HG03196 (cell line): ENCODE measurements at regions not wholly inside any gene's neighbourhood (a gene's known extent, or its start where the extent isn't known, plus 50 kb on each side); places are given as distances from the start of the nearest gene placed in this dataset.
"Not testable (repeated sequence)": the region's sequence is repeated elsewhere in the genome, so short reads cannot be mapped to it uniquely, and the experiment has no call there.

Source experiments
- ATAC-seq: cut with Tn5 transposase; IDR thresholded peaks from one replicate; pipeline ENCODE4 v1.9.1; 2021; ENCODE audit not compliant: unreplicated experiment

GRCh38 chr6:125354649-125355048, 52.9 kb upstream of the HDDC2 start:
- no peak for ATAC-seq

GRCh38 chr6:125356884-125357283, 55.1 kb upstream of the HDDC2 start:
- no peak for ATAC-seq

GRCh38 chr6:125357515-125358256, 55.9 kb upstream of the HDDC2 start:
- ATAC-seq = no peak

- ATAC-seq = no peak
These were observed 57.1 kb upstream of the HDDC2 start for GRCh38 chr6:125358898-125359297.

DNA sequence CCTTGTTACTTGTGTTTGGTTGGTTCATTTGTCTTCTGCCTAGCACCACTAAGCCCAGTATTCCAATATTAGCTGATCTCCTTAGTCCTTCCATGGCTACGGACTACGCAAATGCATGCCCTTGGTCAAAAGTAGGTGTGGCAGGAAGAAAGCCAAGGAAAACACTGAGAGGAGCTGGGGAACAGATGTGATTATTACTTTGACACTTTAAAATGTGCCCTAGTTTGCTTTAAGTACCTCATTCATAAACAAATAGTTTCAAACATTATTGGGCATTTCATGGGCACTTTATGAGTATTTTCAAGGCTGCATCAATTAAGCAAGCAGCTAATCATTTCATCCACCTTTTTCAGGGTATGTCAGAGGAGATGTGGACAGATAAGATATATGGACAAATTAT, 60.1 kb upstream of the HDDC2 start:
- no peak for ATAC-seq

DNA sequence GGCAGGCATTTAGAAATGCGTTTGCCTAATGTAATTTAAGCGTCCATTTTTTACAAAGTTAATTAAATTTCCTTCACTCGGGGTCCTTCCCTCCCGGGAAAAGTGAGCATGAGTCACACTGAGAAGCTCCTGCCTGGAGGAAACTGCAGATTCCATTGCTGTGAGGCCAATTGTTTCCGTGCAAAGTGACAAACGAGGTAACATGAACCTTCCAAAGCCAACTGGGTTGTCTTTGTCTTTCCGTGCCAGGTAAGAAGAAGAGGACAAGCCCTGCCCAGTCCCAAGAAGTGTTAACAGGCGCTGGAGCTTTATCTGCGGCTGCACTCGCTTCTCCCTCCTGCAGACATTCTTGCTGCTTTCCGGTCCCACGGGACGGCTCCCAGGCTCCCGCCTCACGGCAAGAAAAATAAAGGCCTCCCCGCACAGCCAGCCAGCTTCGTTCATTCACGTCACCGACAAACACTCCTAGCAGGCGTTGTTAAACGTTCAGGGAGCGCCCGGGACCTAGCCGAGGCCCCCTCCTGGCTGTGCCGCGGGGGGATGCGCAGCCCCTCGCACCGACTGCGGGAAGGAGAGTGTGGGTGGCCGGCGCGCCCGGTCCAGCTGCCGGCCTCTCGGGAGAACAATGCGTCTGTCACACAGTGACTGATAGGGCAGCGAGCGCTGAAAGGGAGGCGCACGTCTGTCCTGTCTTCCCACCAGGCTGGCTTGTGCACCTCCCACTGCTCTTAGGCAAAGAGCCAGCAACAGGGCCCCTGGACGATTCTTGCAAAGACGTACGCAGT, 61.5 kb upstream of the HDDC2 start:
- ATAC-seq = no peak

- ATAC-seq = no peak
These were observed 62.0 kb upstream of the HDDC2 start for GRCh38 chr6:125363824-125364165.

- ATAC-seq = no peak
These were observed 63.5 kb upstream of the HDDC2 start for GRCh38 chr6:125365230-125365629.

- ATAC-seq = no peak
These were observed 65.4 kb upstream of the HDDC2 start for GRCh38 chr6:125367036-125367782.

- ATAC-seq = no peak
These were observed 68.6 kb upstream of the HDDC2 start for GRCh38 chr6:125370343-125370742.

- ATAC-seq = no peak
These were observed 73.2 kb upstream of the HDDC2 start for GRCh38 chr6:125375013-125375412.

DNA sequence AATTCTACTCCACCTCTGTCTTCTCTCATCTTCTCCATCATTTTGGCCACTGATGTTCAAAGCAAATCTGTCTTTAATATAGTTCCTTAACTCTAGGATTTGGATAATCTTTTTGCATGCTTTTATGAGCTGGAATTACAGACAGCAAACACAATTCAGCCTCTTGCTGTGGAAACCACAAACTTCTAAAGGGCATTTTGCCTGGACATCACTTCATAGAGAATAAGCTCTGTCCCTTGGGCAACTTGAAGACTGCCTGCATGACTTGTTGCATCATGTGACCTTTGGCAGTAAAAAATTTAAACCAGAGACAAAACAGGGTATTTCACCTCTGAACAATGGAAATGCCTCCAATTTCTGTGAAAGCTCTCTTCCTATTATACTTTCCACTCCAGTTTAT, 74.1 kb upstream of the HDDC2 start:
- no peak for ATAC-seq

GRCh38 chr6:125377621-125378020, 75.9 kb upstream of the HDDC2 start:
- no peak for ATAC-seq

GRCh38 chr6:125379174-125379573, 77.4 kb upstream of the HDDC2 start:
- no peak for ATAC-seq

- ATAC-seq = no peak
These were observed 78.7 kb upstream of the HDDC2 start for GRCh38 chr6:125380474-125380873.

- not testable (repeated sequence) for ATAC-seq
These were observed 84.6 kb upstream of the HDDC2 start for GRCh38 chr6:125386337-125386736.

DNA sequence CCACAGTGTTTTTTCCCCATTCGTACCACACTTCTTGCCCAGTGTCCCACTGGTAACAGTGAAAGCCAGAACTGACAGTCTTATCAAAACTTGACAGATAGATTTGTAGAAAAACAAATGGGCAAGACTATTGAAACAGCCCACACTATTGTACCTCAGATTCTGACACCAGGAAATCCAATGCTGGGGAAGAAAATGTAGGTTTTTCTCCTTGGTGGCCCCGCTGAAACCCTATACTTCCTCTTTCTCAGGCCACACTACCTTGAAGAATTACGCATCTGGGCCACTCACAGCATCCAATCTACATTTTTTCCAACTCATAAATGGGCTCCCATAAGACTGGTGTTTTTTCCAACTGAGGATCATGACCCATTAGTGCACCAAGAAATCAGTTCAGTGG, 90.9 kb upstream of the HDDC2 start:
- ATAC-seq = no peak

DNA sequence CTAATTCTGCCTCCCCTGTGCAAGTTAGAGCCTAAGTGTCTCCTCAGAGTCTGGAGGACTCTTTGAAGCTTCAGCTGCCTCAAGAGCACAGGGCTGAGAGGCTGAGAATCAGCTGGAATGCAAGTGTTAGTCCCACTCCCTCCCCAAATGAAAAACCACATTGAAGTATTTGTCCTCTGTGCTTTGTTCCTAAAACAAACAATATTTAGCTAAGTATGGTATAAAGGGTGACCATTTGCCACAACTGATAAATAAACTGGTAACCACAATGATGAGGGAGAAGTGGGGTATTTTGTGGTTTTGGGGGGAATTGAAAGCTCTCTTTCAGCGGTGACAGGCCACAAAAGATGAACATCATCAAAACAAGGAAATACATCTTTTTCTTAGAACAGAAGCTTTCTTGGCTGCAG, 91.7 kb upstream of the HDDC2 start:
- ATAC-seq = no peak

DNA sequence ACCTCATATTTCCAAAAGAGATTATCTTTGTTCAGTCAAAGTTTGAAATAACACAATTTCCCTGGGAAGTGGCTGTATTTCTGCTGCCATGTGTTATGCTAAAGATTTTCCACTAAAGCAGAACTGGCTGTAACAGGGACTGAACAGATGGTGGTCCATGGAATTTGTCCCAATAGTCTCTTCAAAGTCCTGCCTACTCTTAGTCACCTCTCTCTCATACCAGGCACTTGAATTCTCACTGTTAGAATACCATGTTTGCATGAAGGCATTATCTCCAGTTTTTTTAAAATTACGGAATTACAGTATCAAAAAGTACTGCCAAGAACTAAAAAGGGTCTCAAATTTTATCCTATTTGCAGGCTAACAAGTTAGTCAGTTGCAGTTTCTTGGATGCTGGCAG, 105.0 kb upstream of the HDDC2 start:
- ATAC-seq = no peak

DNA sequence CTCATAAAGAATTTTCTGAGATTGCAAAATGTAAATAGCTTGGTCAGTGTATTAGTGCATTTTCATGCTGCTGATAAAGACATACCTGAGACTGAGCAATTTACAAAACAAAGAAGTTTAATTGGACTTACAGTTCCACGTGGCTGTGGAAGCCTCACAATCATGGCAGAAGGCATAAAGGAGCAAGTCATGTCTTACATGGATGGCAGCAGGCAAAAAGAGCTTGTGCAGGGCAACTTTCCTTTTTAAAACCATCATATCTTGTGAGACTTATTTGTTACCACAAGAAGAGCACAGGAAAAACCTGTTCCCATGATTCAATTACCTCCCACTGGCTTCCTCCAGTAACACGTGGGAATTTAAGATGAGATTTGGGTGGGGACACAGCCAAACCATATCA, 112.7 kb upstream of the HDDC2 start:
- no peak for ATAC-seq

GRCh38 chr6:125415913-125416312, 114.1 kb upstream of the HDDC2 start:
- no peak for ATAC-seq

DNA sequence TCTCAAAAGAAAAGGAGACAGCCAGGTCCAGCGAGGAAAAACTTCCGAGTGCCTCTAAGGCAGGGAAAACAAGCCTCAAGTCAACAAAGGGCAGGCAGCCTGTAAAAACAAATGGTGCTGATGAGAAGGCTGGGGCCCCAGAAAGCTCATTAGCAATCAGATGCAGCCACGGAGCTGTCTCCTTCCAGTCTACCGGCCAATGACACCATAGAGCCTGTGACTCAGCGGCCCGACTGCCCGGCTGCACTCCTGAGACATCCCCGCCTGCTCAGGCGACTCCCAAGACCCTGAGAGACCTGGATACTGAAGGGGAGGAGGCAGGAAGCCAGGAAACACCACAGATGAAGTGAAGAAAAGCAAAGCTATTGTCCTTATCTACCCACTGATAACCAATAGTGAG, 120.1 kb upstream of the HDDC2 start:
- ATAC-seq = no peak
